ENCODE measurements at regions not wholly inside any gene's neighbourhood (a gene's known extent, or its start where the extent isn't known, plus 50 kb on each side); places are given as distances from the start of the nearest gene placed in this dataset.

DNA sequence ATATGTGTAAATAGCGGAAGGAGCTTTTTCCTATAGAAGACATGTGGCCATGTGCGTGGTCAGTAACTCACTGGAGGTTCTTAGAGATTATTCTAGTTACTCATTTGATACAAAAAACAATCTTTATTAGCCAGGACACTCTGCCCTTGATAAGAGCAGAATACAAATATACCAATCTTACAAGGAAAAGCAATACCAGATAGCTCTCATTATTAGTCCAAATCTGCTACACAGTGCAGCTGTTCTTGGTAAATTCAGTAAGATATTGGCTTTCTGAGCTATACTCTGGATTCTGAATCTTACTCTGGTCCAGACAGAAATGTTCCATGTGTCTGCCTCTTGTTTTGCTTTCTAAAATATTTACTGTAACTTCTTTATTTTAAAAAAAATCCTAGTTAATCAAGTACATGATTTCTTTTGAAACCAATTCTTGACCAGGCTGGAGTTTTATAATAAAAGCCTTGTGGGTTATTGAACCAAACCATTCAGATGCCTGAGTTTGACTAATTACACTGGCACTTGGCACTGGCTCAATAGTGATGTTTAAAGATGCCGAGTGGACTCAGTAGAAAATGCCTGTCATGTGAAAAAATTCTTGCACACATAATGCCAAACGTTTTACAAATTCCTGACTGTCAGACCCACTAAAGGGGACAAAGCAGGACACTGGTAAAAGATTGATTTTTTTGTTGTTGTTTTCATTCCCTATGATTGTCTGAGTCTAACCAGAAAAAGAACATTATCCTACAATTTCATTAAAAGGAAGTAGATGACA lies 242.8 kb upstream of the TCF21 start:
- TF ChIP-seq POLR2AphosphoS5 (IDR thresholded peaks at IDR 0.05; ENCODE audit: low read depth, low read length) = no peak
- TF ChIP-seq TAF1 (IDR thresholded peaks at IDR 0.05; ENCODE audit: low read depth, low read length) = no peak
- TF ChIP-seq POLR2A (IDR thresholded peaks at IDR 0.05; ENCODE audit: low read depth, low read length) = no peak

All from GM12891 (cell line).